ENCODE measurements at regions not wholly inside any gene's neighbourhood (a gene's known extent, or its start where the extent isn't known, plus 50 kb on each side); places are given as distances from the start of the nearest gene placed in this dataset.

DNA sequence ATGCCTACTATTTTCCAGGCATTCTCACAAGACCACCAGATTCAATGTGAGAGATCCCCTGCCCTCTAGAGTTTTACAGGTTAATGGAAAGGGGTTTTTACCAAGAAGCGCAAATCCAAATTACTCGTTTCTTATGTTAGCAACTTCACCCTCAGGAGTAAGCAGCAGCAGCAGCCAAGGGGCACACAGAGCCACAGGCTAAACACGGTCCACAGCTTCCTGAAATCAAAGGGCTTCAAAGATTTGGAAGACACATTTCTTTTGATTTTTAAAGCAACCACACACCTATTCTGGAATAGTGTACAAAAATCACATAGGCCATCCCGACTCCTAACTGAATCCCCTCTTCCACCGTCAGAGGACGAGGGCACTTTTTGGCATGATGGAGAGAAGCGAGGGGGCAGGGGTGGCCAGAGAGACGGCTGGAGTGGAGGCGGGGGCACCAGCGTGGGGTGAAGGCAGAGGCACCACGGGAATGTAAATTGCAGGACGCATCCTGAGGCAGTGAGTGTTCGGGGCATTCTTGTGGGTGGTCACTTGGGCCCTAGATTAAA lies 107.0 kb downstream of the ARF6 start:
- DNase-seq, result no peak

GRCh38 chr14:50000380-50001150 lies 107.7 kb downstream of the ARF6 start:
- DNase-seq, result peak; percentile 28

DNA sequence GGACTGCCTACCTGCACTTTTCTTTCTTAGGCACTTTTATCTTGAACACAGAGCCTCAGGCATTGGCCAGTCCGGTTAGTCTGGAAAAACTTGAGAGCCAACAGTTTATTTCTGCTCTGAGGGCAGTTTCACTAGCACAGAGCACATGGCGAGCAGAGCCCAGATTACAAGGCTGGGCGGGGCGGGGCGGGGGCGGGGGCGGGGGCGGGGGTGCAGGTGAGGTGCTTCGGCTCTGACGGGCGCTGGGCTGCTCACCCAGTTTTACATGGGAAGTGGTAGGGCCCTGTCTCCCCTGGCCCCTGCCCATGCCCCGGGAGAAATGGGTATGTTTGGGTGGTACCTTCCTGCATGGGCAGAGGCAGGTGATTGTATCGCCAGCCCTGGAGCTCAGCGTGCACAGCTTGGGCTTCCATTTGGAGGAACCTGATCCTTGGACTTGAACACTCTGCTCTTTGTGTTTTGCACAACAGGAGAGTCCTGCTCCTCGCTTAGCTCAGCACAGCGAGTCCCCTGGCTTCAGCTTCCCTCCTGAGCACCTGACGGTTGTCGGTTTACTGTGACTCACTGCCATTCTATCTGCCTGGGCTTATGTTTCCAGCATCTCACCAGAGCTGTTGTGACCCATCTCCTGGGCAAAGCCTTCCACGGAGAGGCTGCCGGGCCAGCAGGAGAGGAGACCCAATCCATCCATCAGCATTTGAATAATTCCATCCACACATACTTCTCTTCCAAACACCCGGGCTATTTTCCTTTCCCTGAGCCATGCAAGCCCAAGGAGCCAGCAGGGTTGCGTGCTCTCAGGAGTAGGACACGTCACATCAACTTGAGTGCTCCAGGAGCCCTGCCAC lies 108.5 kb downstream of the ARF6 start:
- no peak for DNase-seq

DNA sequence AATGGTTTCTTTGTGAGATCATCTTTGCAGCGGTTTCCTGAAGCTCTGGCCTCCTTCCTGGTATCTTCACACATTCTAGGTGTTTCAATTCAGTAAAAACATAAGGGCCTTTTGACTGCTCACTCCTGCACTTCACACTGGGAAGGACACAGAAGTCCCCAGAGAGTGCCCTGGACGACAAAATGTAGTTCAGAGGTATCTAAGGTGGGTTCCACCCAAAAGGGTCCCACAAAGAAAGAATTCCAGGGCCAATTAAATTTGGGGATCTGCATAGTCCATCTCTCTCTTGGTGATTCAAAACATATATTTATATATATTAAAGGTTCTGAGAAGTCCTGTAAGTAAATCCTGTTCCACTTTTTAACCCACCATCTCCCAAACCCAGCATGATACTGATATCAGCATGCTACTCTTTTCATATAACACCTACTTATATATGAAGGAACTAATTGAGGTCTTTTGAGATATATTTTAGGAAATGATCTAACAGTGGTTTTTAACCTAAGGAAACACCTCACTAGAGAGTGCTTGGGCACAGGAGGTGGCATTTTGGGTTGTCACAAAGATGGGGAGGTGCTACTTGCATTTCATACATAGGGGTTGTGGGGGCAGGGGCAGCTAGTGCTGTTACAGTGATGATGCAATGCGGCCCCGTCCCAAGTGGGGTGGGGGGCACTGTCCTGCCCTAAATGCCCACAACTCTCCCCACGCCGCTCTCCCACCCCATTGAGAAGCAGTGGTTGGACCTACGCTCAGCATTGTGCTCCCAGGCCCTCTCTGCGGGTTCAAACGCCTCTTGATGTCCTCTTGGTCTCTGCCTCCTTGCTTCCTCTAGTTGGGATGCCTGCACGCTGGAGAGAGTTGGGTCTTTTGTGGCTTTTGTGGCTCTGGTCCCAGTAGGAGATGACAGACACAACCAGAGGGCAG lies 109.4 kb downstream of the ARF6 start:
- no peak for DNase-seq

GRCh38 chr14:50002926-50003212 lies 110.0 kb downstream of the ARF6 start:
- no peak for DNase-seq

DNA sequence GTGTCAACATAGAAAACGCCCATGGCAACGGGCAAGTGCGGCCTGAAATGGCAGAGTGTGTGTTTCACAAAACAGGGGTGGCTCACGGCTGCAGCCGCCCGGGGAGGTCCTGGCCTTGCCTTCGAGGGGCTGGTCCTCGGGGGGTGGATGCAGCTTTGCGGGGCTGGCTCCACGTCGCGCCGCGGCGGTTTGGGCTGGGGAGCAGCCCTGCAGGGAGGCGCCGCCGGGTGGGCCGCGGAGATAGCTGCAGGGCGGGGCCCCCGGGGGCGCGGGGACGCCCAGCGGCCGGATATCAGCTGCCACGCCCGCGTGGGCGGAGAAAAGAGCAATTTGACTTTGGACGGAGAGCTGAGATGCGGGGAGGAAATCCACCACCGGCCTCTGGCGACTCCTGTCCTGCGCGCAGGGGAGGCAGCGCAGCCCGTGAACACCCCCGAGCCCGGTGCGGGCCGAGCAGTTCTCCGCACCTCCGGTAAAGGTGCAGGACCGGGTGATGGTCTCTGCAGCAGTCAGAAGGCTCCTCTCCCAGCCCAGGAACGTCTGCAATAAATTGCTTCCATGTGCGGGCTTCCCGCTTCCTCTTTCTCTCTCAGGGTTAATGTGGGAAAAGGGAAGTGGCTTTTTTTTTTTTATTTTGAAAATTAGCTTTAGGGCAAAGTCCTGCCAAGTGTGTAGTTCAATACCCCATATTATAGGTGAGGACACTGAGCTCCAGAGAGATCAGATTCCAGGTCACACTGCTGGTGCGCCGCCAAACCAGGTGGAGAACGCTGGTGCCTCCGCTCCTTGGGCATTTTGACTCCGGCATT lies 110.5 kb downstream of the ARF6 start:
- peak; percentile 28 for DNase-seq

GRCh38 chr14:50006141-50006540 lies 110.2 kb downstream of the VCPKMT start:
- DNase-seq, result no peak

GRCh38 chr14:50007123-50007903 lies 109.1 kb downstream of the VCPKMT start:
- no peak for DNase-seq

GRCh38 chr14:50008562-50008961 lies 107.8 kb downstream of the VCPKMT start:
- no peak for DNase-seq

DNA sequence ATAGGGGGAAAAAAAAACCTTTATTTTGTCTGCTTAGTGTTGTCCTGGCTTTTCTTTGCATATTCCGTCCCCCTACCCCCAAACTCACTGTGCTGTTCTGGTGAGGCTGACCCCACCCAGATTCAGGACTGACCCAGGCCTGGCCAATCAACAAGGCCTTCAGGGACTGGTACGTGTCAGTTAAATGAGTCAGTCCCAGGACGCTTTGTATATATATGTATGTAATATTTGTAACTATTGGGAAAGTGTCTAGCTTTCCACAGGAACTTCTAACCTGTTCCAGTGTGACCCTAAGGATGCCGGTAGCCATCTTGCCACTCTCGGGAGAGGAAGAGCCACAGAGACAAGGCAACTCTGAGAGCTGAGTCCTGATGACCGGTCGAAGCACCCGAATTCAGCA lies 107.4 kb downstream of the VCPKMT start:
- no peak for DNase-seq

DNA sequence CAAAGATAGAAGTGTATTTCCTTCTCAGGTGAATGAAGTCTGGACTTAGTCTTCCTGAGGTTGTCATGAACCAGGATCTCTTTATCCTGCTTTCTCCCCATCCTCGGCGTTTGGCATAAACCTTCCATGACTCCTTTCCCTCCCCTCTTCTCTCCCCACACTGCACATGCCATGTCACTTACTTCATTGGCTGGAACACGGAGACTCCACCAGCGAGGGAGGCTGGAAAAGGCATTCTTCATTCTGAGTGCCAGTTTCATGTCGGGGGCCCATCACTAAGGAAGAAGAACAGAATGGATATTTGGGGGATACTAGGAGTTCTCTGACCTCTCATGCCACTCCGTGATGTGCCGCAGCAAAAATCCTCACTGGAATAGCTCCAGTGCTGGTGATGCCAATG lies 105.6 kb downstream of the VCPKMT start:
- DNase-seq, result no peak

GRCh38 chr14:50011242-50011641 lies 105.1 kb downstream of the VCPKMT start:
- DNase-seq, result no peak

DNA sequence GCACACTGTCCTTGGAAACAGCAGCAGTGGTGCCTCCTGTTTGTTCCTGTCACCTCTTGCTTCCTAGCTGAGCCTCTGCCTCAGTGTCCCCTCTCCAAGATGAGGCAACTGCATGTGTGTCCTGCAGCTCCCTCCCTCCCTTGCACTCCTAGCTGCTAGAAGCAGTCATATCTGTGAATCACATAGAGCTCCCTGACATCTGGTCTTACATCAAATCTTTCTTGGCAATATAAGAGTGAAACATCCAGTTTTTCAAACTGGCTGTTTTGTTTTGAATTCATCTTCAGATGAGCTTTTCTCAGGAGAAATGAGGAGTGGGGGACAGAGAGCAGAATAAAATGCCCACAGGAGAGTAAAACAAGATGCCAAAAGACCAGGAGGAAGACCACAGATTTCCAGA lies 103.7 kb downstream of the VCPKMT start:
- no peak for DNase-seq

DNA sequence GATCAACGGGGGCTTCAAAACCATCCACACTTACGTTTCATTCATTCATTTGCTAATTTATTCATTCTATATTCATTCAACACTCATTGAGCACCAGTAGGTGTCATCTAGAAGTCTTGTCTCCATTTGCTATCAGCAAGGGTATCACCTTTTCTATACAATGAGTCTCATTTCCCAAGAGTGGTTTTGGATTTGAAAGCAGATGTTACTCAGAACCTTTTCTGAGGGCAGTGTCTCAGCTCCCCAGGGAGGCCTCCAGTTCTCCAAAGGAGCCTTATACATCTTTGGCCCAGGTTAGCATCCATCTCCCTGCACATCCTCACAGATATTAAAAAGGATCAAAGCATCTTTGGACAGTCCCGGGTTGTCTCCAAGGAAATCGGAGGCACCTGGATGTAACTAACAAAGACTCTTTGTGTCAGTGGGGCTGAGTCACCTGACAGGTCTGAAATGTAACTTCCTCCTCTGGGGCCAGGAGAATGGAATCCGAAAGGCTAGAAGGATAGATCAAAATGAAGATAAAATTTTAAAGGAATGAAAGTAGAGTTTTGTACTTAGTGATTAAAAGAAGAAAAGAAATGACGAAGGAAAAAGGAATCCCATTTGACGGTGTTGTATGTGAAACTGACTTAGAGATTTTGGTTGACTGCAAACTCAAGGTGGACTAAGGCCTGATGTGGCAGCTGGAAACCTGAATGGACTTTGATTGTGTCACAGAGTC lies 103.0 kb downstream of the VCPKMT start:
- no peak for DNase-seq

DNA sequence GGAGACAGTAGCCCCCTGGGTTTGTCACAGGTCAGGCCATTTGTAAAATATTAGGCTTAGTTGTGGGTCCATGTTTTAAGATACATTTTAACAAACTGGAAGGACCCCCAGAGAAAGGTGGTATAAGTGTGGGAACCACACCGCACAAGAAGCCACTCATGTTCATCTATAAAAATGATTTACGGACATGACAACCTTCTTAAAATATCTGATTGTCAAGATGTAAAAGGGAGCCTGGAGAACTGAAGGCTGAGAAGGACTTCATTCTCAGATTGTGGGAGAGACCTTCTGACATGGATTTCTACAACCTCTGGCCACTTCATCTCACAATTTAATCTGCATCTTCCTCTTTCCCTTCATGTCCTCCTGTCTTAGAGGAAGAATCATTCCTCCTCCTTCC lies 102.4 kb downstream of the VCPKMT start:
- DNase-seq, result no peak

DNA sequence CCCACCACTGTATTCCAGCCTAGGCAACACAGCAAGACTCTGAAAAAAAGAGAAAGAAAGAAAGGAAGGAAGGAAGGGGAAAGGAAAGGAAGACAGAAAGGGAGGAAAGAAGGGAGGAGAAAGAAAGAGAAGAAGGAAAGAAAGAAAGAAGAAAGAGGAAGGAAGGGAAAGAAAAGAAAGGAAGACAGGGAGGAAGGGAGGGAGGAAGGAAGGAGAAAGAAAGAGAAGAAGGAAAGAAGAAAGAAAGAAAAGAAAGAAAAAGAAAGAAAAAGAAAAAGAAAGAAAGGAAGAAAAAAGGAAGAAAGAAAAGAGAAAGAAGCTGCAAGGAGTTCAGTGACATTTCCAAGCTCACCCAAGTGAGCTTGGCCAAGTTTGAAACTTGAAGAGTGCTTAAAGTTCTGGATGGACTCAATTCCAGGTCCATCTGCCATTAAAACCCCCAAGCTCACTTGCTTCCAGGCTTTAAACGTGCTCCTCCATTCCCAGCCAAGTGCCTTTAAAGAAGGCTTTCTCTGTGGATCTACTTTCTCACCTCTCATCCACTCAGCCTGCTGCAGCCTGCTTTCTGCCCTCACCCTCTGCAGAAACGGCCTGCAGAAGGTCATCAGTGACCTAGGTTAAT lies 101.5 kb downstream of the VCPKMT start:
- no peak for DNase-seq

DNA sequence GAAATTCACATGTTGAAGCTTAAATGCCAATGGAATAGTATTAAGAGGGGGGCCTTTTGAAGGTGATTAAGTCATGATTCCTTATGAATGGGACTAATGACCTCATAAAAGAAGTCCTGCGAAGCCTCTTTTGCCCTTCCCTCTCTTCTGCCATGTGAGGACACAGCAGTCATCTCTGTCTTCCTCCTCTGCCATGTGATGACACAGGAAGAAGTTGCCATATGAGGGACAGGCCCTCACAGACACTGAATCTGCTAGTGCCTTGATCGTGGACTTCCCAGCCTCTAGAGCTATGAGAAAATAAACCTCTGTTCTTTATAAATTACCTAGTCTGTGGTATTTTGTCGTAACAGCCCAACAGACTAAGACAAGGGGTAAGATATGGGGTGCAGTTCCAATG lies 100.7 kb downstream of the VCPKMT start:
- no peak for DNase-seq

- DNase-seq, result no peak
These were observed 98.0 kb downstream of the VCPKMT start for GRCh38 chr14:50018201-50018932.

DNA sequence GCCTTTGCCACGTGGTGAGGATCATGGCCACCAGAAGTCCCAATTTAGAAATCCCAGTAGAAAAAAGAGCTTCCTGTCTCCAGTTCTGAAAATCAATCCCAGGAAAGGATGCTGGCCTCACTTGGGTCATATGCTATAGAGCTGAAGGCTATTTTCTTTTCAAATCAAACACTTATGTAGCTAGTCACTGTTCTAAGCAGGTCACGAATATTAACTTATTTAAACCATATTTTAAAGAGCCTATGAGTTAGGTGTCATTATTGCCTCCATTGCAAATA lies 97.5 kb downstream of the VCPKMT start:
- no peak for DNase-seq

GRCh38 chr14:50020184-50020583 lies 96.2 kb downstream of the VCPKMT start:
- no peak for DNase-seq
